Activated CD8-positive, alpha-beta memory T cell treated with anti-CD3 and anti-CD28 coated beads for 36 hours (primary cell): ENCODE measurements at regions not wholly inside any gene's neighbourhood (a gene's known extent, or its start where the extent isn't known, plus 50 kb on each side); places are given as distances from the start of the nearest gene placed in this dataset.
"Not testable (repeated sequence)": the region's sequence is repeated elsewhere in the genome, so short reads cannot be mapped to it uniquely, and the experiment has no call there.

Source experiments
- CTCF ChIA-PET: fragments of 350-600 bp; sonication (Branson Sonifier 250); formaldehyde crosslinking; loops from one replicate; lab custom pipeline; 2021; ENCODE audit warnings: antibody characterized with exemption; lab: Charles Lee
- POLR2A ChIA-PET: fragments of 350-600 bp; sonication (Branson Sonifier 250); formaldehyde crosslinking; loops from one replicate; lab custom pipeline; 2021; ENCODE audit warnings: antibody characterized with exemption; lab: Charles Lee

DNA sequence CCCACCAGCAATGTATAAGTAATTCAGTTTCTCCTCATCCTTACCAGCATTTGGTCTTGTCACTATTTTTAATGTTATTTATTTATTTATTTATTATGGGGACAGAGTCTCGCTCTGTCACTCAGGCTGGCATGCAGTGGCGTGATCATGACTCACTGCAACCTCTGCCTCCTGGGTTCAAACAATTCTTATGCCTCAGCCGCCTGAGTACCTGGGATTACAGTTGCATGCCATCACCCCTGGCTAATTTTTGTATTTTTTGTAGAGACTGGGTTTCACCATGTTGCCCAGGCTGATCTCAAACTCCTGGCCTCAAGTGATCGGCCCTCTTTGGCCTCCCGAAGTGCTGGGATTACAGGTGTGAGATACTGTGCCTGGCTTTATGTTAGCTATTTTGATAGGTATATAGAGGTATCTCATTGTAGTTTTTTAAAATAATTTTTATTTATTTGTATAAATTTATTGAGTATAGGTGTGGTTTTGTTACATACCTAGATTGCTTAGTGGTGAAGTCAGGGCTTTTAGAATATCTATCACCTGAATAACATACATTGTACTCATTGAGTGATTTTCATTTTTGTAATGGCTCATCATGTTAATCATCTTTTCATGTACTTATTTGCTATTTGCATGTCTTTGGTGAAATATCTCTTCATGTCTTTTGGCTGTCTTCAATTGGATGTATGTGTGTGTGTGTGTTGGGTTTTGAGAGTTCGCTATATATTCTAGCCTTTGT, 53.3 kb downstream of the TANC2 start:
- ChIA-PET POLR2A (no interaction called here), CTCF (no interaction called here)

DNA sequence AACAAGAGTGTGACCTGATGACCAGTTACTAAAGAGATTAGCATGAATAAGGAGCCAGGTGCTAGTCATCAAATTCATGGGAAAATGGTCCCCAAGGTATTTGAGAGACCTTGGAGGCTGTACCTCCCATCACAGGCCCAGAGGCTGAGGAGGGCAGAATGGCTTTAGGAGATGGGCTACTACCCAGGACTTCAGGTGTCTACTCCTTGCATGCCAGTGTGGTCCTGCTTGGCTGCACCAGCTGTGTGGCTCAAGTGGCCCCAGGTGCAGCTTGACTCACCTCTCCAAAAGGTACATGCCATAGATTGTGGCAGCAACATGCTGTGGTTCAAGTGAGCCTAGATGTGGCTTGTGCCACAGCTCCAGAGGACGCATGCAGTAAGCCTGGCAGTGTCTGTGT, 56.5 kb downstream of the TANC2 start:
- ChIA-PET CTCF (no interaction called here), POLR2A (no interaction called here)

DNA sequence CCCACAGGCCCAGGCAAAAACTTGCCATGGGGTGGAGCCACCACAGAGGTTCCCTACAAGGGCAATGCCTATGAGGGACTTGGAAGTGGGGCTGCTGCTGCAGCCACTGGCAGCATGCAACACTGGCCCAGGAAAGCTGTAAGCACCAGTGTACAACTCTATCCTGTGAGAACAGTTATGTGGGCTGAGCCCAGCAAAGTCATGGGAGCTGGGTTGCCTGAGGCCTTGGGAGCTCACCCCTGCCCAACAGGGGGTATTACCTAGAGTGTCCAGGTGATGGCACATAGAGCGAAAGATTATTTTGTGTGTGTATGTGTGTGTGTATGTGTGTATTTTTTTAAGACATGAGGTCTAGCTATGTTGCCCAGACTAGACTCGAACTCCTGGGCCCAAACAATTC, 57.0 kb downstream of the TANC2 start:
- ChIA-PET CTCF (no interaction called here), POLR2A (no interaction called here)

DNA sequence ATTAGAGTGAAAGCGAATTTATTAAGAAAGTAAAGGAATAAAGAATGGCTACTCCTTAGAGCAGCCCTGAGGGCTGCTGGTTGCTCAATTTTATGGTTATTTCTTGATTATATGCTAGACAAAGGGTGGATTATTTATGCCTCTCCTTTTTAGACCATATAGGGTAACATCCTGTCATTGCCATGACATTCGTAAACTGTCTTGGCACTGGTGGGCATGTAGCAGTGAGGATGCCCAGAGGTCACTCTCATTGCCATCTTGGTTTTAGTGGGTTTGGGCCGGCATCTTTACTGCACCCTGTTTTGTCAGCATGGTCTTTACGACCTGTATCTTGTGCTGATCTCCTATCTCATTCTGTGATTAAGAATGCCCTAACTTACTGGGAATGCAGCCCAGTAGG, 58.2 kb downstream of the TANC2 start:
- POLR2A ChIA-PET: no interaction called here
- CTCF ChIA-PET: no interaction called here

DNA sequence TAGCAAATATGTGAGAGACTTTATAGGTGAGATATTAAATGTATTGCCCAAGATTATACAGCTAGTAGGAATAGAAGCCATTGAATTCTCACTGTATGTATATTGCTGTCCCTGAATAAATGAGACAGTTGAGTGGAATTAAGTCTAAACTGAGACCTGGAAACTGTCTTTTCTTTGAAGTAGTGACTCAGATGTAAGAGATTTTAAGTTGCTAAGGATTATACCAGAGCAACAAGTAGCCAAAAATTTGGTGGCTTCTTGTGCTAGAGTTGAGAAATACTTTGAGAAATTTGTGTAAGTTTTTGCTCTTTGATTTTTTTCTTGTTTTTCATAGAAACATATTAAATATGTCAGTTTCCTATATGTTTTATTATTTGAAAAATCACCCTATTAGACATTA, 58.7 kb downstream of the TANC2 start:
- ChIA-PET POLR2A (no interaction called here), CTCF (no interaction called here)

DNA sequence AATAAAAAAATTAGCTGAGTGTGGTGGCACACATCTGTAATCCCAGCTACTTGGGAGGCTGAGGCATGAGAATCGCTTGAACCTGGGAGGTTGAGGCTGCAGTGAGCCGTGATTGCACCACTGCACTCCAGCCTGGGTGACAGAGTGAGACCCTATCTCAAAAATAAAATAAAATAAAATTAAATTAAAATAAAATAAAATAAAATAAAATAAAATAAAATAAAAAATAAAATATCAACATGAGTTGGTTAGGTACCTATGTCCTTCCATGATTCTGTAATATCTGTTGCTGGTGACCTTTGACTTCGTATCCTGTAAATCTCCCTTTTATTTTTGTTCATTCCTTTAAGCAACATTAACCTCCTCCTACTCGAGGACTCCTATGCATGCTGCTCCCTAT, 59.6 kb downstream of the TANC2 start:
- CTCF ChIA-PET, POLR2A ChIA-PET: not testable (repeated sequence)

DNA sequence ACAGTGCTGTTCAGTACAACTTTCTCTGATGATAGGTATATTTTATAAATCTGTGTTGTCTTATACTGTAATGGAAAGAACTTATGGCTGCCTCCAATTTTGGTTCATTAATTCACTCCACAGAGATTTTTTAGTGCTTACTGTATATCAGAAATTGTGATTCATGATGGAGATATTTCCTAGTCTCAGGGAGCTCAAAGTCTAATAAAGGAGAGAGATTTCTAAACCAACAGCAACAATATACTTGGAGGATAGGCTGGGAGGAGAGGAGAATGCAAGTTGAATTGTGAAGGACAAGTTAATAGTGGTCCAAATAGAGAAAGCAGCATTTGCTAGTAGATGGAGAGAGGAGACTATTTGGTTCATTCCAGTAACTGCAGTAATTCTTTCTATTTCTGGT, 63.5 kb downstream of the TANC2 start:
- POLR2A ChIA-PET: no interaction called here

DNA sequence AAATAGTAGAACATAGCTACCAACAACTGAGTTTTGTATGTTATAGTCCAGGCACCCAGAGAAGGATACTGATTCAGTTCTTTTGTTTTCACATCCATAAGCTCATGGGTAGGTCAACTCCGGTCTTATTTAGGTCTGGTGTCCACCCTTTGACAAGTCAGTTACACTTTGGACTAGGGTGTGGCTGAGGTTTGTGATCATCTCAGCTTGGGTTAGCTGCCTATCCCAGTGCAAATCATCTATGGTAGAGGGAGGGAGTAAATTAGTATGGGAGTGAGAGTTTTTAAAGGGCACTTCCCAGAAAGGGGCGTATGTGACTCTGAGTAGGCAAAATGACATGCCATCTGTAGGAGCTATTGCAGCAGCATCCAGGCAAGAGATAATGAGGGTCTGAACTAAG, 66.1 kb downstream of the TANC2 start:
- POLR2A ChIA-PET: no interaction called here
- CTCF ChIA-PET: interaction anchor here (0.6 kb wide), 1 partner anchor 293 kb away, joined by 4 read pairs; no protein-coding TSS in a partner anchor

More for the DNA sequence above, 63.5 kb downstream of the TANC2 start:
- CTCF ChIA-PET: no interaction called here

DNA sequence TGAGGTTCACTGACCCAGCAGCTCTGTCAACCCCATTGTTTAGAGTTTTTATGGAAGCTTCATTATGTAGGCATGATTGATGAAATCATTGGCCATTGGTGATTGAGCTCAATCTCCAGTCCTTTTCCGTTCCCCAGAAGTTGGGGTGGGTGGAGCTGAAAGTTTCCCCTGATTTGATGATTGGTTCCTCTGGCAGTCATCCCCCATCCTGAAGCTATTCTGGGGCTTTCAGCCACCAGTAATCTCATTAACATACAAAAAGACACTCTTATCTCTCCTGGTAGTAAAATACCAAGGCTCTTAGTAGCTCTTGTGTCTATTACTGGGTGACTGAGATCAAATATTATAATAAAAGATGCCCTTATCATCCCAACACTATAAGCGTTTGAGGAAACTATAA, 67.1 kb downstream of the TANC2 start:
- ChIA-PET CTCF (no interaction called here), POLR2A (no interaction called here)

DNA sequence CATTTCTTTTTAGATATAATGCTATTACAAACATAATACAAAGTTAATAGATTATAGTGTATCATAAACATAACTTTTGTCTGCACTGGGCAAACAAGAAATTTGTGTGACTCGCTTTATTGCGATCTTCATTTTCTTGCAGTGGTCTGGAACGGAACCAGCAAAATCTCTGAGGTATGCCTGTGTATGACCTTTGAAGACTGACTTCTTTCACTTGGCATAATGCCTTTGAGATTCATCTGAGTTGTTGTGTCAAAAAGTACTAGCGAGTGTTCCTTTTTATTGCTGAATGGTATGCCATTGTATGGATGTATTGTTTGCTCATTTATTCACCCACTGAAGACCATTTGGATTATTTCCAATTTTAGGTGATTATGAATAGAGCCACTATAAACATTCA, 69.2 kb downstream of the TANC2 start:
- POLR2A ChIA-PET: no interaction called here
- CTCF ChIA-PET: no interaction called here

DNA sequence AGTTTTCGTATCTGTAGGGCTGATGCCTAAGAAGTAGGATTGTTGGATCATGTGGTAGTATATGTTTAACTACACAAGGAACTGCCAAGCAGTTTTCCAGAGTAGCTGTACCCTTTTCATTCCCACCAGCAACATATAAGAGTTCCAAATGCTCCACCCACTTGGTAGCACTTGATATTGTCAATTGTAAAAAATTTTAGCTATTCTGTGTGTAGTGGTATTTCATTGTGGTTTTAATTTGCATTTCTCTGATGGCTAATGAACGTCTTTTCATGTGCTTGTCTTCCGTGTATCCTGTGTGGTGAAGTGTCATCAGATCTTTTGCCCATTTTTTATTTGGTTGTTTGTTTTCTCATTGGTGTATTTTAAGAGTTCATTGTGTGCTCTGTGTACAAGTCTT, 69.7 kb downstream of the TANC2 start:
- ChIA-PET CTCF (interaction anchor here (0.8 kb wide), 1 partner anchor 371 kb away, joined by 3 read pairs; no protein-coding TSS in a partner anchor), POLR2A (no interaction called here)

DNA sequence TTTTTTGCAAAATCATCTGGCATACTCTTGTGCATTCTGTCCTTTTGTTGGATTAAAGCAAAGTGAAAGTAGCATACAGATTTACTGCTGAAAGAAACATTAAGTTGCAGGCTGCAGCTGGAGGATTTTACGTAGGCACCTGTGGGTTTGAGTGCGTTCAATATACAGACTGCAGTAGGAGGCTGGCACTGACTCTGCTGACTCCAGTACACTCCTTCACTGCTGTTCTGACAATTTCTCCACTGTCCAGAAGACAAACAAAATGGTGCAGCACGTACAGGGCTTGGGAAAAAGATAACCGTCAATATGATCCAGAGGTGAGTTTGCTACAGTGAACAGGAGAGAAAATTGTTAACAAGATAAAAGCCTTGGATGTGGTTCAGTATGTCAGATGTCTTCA, 73.3 kb downstream of the TANC2 start:
- CTCF ChIA-PET: no interaction called here
- POLR2A ChIA-PET: no interaction called here

DNA sequence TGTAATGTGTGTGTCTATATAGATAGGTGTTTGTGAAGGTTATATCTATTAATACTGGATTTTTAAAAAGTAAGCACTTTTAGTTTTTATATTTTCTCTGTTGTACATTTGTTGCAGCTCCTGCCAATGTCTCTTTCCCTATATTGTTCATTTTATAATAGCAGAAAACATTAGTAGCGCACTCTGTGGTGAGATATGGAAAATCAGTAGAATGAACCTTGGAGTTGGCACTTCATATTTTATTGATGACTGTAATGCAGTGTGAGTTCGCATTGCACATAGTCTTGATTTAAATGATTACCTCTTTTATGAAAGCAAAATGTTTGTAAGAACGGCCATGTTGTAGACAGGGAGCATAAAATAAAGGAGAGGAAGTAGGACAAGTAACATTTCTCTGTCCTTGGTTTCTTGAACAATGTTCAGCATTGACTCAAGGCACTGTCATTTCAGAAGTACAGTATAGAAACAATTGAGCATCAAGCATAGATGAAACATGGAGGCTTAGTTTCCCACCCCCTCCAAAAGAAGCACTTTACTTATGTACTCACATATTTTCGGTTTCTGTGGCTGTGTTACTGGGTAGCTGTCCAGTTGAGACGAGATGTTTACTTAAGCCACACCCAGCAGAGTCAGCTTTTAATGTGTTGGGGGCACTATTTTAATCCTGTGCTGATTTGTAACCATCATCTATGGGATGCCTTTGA, 74.0 kb downstream of the TANC2 start:
- CTCF ChIA-PET: no interaction called here
- POLR2A ChIA-PET: interaction anchor here (0.6 kb wide), 1 partner anchor 70 kb away, joined by 3 read pairs; no protein-coding TSS in a partner anchor

DNA sequence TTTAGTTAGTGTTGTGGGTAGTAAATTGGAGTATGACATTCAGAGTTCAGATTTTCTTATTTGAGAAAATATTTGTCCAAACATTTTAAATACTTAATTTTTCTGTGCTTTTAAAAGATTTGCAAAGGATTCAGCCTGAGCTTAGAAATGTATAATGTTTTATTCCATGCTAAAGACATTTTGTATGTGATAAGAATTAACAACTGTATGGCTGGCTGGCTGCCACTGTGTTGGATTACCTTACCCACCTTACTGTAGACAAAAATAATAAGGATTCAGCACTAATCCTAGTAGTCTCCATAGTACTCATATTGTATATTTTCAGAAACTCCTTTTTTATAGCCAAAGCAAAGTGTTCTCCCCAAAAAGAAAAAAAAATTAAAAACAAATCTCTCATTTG, 74.8 kb downstream of the TANC2 start:
- ChIA-PET CTCF (no interaction called here), POLR2A (interaction anchor here (0.6 kb wide), 1 partner anchor 69 kb away, joined by 3 read pairs; no protein-coding TSS in a partner anchor)

DNA sequence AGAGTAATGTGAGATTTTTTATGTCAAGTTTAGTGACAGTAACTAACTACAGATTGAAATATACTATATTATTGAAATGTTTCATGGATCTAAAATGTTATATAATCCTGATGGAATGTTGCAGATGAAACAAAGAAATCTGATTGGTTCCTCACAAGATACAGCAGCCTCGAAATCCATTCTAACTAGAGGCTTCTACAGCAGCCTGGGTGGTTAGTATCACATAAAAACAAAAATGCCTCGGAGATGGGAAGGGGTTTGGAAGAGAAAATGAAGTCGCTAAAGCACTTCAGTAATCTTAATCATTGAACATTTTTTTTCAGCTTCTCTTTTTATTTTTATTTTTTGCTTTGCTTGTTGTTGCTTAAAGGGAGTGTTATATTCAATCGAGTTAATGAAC, 75.2 kb downstream of the TANC2 start:
- ChIA-PET CTCF (no interaction called here), POLR2A (no interaction called here)

DNA sequence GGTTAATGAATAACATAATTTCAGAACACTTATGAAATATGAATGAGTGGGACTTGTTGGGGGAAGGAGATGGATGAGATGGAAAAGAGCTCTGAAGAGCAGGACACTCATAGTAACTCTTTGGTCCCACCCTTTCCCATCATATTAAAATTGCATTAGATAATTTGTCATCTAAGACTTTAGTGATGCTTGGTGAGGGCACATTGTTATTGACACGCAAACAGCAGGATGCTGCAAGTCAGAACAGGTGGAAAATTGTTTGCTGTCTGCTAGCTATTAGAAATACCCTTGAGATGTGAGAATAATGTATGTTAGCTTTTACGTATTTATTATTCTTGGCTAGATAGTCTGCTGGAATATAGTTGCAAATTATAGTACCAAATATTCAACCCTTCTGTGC, 75.7 kb downstream of the TANC2 start:
- POLR2A ChIA-PET: no interaction called here

DNA sequence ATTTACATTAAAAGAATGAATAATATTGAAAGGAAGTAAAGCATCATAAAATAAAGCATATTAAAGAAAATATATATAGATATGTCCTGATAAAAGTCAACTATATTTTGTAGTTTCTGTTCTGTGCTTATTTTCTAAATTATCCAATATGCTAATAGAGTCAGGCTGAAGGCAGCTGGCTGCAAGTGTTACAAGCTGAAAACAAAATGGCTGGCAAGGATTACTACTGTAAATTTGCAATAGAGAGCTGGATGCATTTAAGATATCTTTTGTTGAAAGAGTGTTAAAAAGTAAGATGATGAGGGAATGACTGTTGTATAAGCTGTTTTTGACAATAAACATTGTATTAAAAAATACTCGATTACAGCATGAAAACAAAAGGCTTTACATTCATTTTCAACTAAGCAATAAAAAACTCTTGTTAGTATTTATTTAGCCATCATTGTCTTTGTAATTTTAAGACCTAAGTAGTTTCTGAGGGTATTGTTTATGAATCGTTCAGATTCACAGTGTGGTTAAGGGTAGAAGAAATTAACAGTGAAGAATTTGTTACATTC, 76.3 kb downstream of the TANC2 start:
- POLR2A ChIA-PET: no interaction called here
- CTCF ChIA-PET: interaction anchor here (0.7 kb wide), 1 partner anchor 40 kb away, joined by 3 read pairs; no protein-coding TSS in a partner anchor

More for the DNA sequence above, 75.7 kb downstream of the TANC2 start:
- CTCF ChIA-PET: no interaction called here

DNA sequence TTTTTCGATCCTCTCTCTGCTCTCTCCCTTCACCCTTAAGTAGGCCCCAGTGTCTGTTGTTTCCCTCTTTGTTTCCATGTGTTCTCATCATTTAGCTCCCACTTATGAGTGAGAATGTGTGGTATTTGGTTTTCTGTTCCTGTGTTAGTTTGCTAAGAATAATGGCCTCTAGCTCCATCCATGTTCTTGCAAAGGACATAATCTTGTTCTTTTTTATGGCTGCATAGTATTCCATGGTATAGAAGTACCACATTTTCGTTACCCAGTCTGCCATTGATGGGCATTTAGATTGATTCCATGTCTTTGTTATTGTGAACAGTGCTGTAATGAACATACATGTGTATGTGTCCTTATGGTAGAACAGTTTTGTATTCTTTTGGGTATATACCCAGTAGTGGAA, 91.5 kb downstream of the TANC2 start:
- POLR2A ChIA-PET, CTCF ChIA-PET: not testable (repeated sequence)

DNA sequence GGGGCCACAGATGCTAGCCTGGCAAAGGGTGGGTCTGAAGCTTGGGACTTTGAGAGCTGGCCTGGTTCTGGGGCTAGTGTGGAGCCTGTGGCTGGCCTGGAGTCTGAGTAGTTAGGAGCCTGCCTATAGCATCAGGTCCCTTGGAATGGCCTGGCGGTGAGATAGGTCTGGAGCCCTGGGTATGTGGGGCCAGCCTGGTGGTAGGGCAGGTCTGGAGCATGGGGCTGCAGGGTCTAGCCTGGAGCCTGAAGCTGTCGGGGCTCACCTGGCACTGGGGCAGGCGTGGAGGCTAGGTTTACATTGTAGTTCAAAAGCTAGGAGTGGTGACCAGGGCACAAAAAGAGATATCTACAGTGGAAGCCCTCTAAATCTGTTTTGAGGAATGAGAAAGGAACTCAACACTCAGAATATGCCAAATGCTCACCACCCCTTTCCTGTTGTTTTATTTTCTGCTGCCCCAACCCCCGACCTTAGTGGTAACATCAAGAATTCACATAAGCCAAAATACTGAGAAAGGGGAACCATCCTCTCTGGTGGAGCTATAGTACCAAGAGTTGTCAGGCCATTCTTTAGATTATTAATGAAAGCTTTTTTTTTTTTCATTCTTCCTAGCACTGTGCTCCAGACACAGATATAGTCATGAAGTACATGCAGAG, 100.3 kb downstream of the TANC2 start:
- POLR2A ChIA-PET: no interaction called here
- CTCF ChIA-PET: no interaction called here

DNA sequence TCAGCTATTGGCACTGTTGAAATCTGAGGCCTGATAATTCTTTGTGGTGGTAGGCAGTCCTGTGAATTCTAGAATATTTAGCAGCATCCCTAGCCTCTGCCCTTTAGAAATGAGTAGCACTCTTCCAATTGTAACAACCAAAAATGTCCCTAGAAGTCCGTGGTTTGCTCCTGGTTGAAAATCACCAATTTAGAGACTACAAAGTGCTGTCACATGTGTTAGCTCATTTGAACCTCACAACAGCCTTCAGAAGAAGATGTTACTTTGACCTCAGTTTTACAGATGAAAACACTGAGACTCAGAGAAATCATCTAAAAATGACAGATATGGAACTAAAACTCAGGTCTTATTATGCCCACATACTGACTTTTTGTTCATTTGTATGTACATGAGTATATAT, 103.2 kb downstream of the TANC2 start:
- ChIA-PET POLR2A (no interaction called here), CTCF (no interaction called here)
